HL-60 (cell line): ENCODE measurements at regions not wholly inside any gene's neighbourhood (a gene's known extent, or its start where the extent isn't known, plus 50 kb on each side); places are given as distances from the start of the nearest gene placed in this dataset.
"Not testable (repeated sequence)": the region's sequence is repeated elsewhere in the genome, so short reads cannot be mapped to it uniquely, and the experiment has no call there.

ENCODE experiments used
- POLR2AphosphoS5 ChIP-seq: IDR thresholded peaks from 2 replicates; pipeline ENCODE4 v1.6.1; 2012; ENCODE audit warnings: low read depth
- TF ChIP-seq, protein P1 (sequence below): IDR thresholded peaks from 2 replicates; pipeline ENCODE4 v1.6.1; 2012; ENCODE audit warnings: low read depth; ENCODE audit not compliant: insufficient replicate concordance
- TF ChIP-seq, protein P2 (sequence below): IDR thresholded peaks from one replicate; pipeline ENCODE4 v1.5.1; 2011; ENCODE audit warnings: low read length, control low read depth, inconsistent platforms; ENCODE audit not compliant: insufficient read depth

DNA sequence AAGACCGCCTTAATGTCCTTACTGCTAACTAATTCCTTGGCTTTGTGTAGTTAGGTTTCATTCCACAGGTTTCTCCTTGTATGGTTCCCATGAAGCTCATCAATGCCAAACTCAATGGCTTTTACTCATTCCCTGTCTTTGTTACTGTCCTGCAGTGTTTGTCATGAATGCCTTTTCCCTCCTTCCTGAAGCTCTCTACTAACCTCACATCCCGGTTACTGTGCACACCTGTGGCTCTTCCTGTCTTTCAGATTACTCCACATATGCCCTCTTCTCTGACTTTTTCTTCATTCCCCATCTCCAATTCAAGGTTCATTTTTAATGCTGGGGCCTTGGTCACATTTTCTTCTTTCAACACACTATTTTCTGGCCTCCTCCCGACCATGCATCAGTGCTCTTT lies 66.1 kb downstream of the TRIM43 start:
- TF ChIP-seq, protein P1, sequence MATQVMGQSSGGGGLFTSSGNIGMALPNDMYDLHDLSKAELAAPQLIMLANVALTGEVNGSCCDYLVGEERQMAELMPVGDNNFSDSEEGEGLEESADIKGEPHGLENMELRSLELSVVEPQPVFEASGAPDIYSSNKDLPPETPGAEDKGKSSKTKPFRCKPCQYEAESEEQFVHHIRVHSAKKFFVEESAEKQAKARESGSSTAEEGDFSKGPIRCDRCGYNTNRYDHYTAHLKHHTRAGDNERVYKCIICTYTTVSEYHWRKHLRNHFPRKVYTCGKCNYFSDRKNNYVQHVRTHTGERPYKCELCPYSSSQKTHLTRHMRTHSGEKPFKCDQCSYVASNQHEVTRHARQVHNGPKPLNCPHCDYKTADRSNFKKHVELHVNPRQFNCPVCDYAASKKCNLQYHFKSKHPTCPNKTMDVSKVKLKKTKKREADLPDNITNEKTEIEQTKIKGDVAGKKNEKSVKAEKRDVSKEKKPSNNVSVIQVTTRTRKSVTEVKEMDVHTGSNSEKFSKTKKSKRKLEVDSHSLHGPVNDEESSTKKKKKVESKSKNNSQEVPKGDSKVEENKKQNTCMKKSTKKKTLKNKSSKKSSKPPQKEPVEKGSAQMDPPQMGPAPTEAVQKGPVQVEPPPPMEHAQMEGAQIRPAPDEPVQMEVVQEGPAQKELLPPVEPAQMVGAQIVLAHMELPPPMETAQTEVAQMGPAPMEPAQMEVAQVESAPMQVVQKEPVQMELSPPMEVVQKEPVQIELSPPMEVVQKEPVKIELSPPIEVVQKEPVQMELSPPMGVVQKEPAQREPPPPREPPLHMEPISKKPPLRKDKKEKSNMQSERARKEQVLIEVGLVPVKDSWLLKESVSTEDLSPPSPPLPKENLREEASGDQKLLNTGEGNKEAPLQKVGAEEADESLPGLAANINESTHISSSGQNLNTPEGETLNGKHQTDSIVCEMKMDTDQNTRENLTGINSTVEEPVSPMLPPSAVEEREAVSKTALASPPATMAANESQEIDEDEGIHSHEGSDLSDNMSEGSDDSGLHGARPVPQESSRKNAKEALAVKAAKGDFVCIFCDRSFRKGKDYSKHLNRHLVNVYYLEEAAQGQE = not testable (repeated sequence)
- TF ChIP-seq POLR2AphosphoS5 = not testable (repeated sequence)
- TF ChIP-seq, protein P2, sequence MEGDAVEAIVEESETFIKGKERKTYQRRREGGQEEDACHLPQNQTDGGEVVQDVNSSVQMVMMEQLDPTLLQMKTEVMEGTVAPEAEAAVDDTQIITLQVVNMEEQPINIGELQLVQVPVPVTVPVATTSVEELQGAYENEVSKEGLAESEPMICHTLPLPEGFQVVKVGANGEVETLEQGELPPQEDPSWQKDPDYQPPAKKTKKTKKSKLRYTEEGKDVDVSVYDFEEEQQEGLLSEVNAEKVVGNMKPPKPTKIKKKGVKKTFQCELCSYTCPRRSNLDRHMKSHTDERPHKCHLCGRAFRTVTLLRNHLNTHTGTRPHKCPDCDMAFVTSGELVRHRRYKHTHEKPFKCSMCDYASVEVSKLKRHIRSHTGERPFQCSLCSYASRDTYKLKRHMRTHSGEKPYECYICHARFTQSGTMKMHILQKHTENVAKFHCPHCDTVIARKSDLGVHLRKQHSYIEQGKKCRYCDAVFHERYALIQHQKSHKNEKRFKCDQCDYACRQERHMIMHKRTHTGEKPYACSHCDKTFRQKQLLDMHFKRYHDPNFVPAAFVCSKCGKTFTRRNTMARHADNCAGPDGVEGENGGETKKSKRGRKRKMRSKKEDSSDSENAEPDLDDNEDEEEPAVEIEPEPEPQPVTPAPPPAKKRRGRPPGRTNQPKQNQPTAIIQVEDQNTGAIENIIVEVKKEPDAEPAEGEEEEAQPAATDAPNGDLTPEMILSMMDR = not testable (repeated sequence)
